Chondrocyte (in vitro differentiated cells): ENCODE measurements at regions not wholly inside any gene's neighbourhood (a gene's known extent, or its start where the extent isn't known, plus 50 kb on each side); places are given as distances from the start of the nearest gene placed in this dataset.

Source experiments
- DNase-seq: peaks from one replicate; pipeline ENCODE4 v3.0.0; 2021; ENCODE audit warnings: mixed read lengths, low spot score
- H3K27ac Mint-ChIP-seq: one replicate; pipeline ENCODE4 v1.8.0; 2021; ENCODE audit warnings: mild to moderate bottlenecking, moderate library complexity, mixed read lengths; ENCODE audit not compliant: unreplicated experiment
- H3K27me3 Mint-ChIP-seq: 2 replicates; pipeline ENCODE4 v1.8.0; 2021; ENCODE audit warnings: low read depth, mixed read lengths
- H3K36me3 Mint-ChIP-seq: 2 replicates; pipeline ENCODE4 v1.8.0; 2021; ENCODE audit warnings: low read depth, mixed read lengths
- H3K4me1 Mint-ChIP-seq: 2 replicates; pipeline ENCODE4 v1.8.0; 2021; ENCODE audit warnings: low read depth, mild to moderate bottlenecking, mixed read lengths
- H3K4me3 Mint-ChIP-seq: one replicate; pipeline ENCODE4 v1.8.0; 2021; ENCODE audit warnings: mild to moderate bottlenecking, moderate library complexity, mixed read lengths; ENCODE audit not compliant: unreplicated experiment
- H3K9me3 Mint-ChIP-seq: 2 replicates; pipeline ENCODE4 v1.8.0; 2021; ENCODE audit warnings: low read depth, mixed read lengths
- CTCF ChIP-seq: fragments of 200-600 bp; sonication (generic); IDR thresholded peaks from 2 replicates; pipeline ENCODE4 v1.5.0; 2021; ENCODE audit warnings: antibody characterized with exemption, mild to moderate bottlenecking, moderate library complexity

- Mint-ChIP-seq H3K36me3 (no peaks in the 10 kb centered on the region), H3K4me1 (peaks cover 23% of the 10 kb centered on the region), H3K27ac (no peak overlapping the region), H3K4me3 (no peak overlapping the region), H3K27me3 (no peaks in the 10 kb centered on the region), H3K9me3 (no peaks in the 10 kb centered on the region)
- no peak for TF ChIP-seq CTCF
- DNase-seq = no peak
Observed at GRCh38 chr6:22442826-22443225, 126.5 kb upstream of the HDGFL1 start.

GRCh38 chr6:22444330-22444729 lies 125.0 kb upstream of the HDGFL1 start:
- peaks cover 30% of the 10 kb centered on the region for H3K4me1 Mint-ChIP-seq
- H3K36me3 Mint-ChIP-seq = no peaks in the 10 kb centered on the region
- no peak for TF ChIP-seq CTCF
- H3K27me3 Mint-ChIP-seq = no peaks in the 10 kb centered on the region
- no peaks in the 10 kb centered on the region for H3K9me3 Mint-ChIP-seq
- no peak overlapping the region for H3K4me3 Mint-ChIP-seq
- no peak for DNase-seq
- H3K27ac Mint-ChIP-seq = no peak overlapping the region

GRCh38 chr6:22445946-22446345 lies 123.4 kb upstream of the HDGFL1 start:
- no peak for TF ChIP-seq CTCF
- no peak overlapping the region for H3K4me3 Mint-ChIP-seq

GRCh38 chr6:22447249-22448196 lies 121.8 kb upstream of the HDGFL1 start:
- Mint-ChIP-seq H3K9me3 (no peaks in the 10 kb centered on the region), H3K36me3 (no peaks in the 10 kb centered on the region), H3K4me1 (peaks cover 30% of the 10 kb centered on the region), H3K27ac (no peak overlapping the region), H3K27me3 (no peaks in the 10 kb centered on the region), H3K4me3 (no peak overlapping the region)
- TF ChIP-seq CTCF = no peak
- no peak for DNase-seq

More at GRCh38 chr6:22445946-22446345, 123.4 kb upstream of the HDGFL1 start:
- no peaks in the 10 kb centered on the region for H3K27me3 Mint-ChIP-seq
- DNase-seq = no peak
- no peak overlapping the region for H3K27ac Mint-ChIP-seq
- H3K36me3 Mint-ChIP-seq = no peaks in the 10 kb centered on the region
- H3K9me3 Mint-ChIP-seq = no peaks in the 10 kb centered on the region
- peaks cover 30% of the 10 kb centered on the region for H3K4me1 Mint-ChIP-seq

- no peak for TF ChIP-seq CTCF
- H3K4me1 Mint-ChIP-seq = peaks cover 25% of the 10 kb centered on the region
- DNase-seq = no peak
Observed at GRCh38 chr6:22448291-22448711, 121.1 kb upstream of the HDGFL1 start.

More at GRCh38 chr6:22448291-22448711, 121.1 kb upstream of the HDGFL1 start:
- Mint-ChIP-seq H3K27ac (peak overlapping the region; percentile 64), H3K36me3 (no peaks in the 10 kb centered on the region), H3K9me3 (no peaks in the 10 kb centered on the region), H3K27me3 (no peaks in the 10 kb centered on the region), H3K4me3 (no peak overlapping the region)
